ENCODE measurements at regions not wholly inside any gene's neighbourhood (a gene's known extent, or its start where the extent isn't known, plus 50 kb on each side); places are given as distances from the start of the nearest gene placed in this dataset.

- in situ Hi-C loops (cut with HindIII; ENCODE audit: low sequenced_read_pairs), result no loop called here
- no peak overlapping the region for H3K4me3 ChIP-seq (ENCODE audit: low read depth, low read length)
- TF ChIP-seq CTCF (IDR thresholded peaks at IDR 0.05; ENCODE audit: low read depth, low read length, missing control alignments), result no peak
- DNase-seq (ENCODE audit: low read depth), result no peak
Observed at GRCh38 chr5:175803254-175803653, 68.1 kb upstream of the CPLX2 start.

- no peak for DNase-seq (ENCODE audit: low read depth)
- TF ChIP-seq CTCF (IDR thresholded peaks at IDR 0.05; ENCODE audit: low read depth, low read length, missing control alignments), result no peak
- in situ Hi-C loops (cut with HindIII; ENCODE audit: low sequenced_read_pairs), result no loop called here
- no peak overlapping the region for H3K4me3 ChIP-seq (ENCODE audit: low read depth, low read length)
Observed at GRCh38 chr5:175803736-175804454, 67.5 kb upstream of the CPLX2 start.

- no peak for TF ChIP-seq CTCF (IDR thresholded peaks at IDR 0.05; ENCODE audit: low read depth, low read length, missing control alignments)
- H3K4me3 ChIP-seq (ENCODE audit: low read depth, low read length), result no peak overlapping the region
- no peak for DNase-seq (ENCODE audit: low read depth)
- in situ Hi-C loops (cut with HindIII; ENCODE audit: low sequenced_read_pairs), result no loop called here
Observed at GRCh38 chr5:175805256-175806011, 65.9 kb upstream of the CPLX2 start.

- no peak for DNase-seq (ENCODE audit: low read depth)
- no peak overlapping the region for H3K4me3 ChIP-seq (ENCODE audit: low read depth, low read length)
- TF ChIP-seq CTCF (IDR thresholded peaks at IDR 0.05; ENCODE audit: low read depth, low read length, missing control alignments), result no peak
- in situ Hi-C loops (cut with HindIII; ENCODE audit: low sequenced_read_pairs), result no loop called here
Observed at GRCh38 chr5:175808711-175809110, 62.7 kb upstream of the CPLX2 start.

- peak; percentile 72 for DNase-seq (ENCODE audit: low read depth)
- H3K4me3 ChIP-seq (ENCODE audit: low read depth, low read length), result no peak overlapping the region
- in situ Hi-C loops (cut with HindIII; ENCODE audit: low sequenced_read_pairs), result loop anchor here (5.0 kb wide), 1 partner anchor 53 kb away; no protein-coding TSS in a partner anchor
- no peak for TF ChIP-seq CTCF (IDR thresholded peaks at IDR 0.05; ENCODE audit: low read depth, low read length, missing control alignments)
Observed at GRCh38 chr5:175809531-175810121, 61.8 kb upstream of the CPLX2 start.

- TF ChIP-seq CTCF (IDR thresholded peaks at IDR 0.05; ENCODE audit: low read depth, low read length, missing control alignments), result no peak
- in situ Hi-C loops (cut with HindIII; ENCODE audit: low sequenced_read_pairs), result loop anchor here (5.0 kb wide), 1 partner anchor 52 kb away; no protein-coding TSS in a partner anchor
- H3K4me3 ChIP-seq (ENCODE audit: low read depth, low read length), result no peak overlapping the region
- DNase-seq (ENCODE audit: low read depth), result no peak
Observed at GRCh38 chr5:175810457-175810856, 60.9 kb upstream of the CPLX2 start.

All from astrocyte of the cerebellum (primary cell).